Prostate gland (tissue), 2 donors: ENCODE measurements at regions not wholly inside any gene's neighbourhood (a gene's known extent, or its start where the extent isn't known, plus 50 kb on each side); places are given as distances from the start of the nearest gene placed in this dataset.
A peak's percentile ranks its signal among the peaks of the same experiment; 100 is the strongest.

Experiments used
- DNase-seq: peaks from one replicate; pipeline ENCODE4 v3.0.0-alpha.2; 2019; ENCODE audit warnings: low spot score
- H3K27ac ChIP-seq, 2 donors: fragments of 200-600 bp; sonication (generic); 2 replicates each; pipeline ENCODE4 v1.5.1; 2017 to 2019
- H3K27me3 ChIP-seq: fragments of 200-600 bp; sonication (generic); replicated peaks from 2 replicates; pipeline ENCODE4 v1.5.1; 2019; ENCODE audit not compliant: insufficient read depth
- H3K36me3 ChIP-seq, 2 donors: fragments of 200-600 bp; sonication (generic); 1 replicate in 1 of 2; 2 replicates in 1 of 2; pipeline versions ENCODE4 v1.5.1 to v1.8.1; 2017 to 2019
- H3K4me1 ChIP-seq: fragments of 200-600 bp; sonication (generic); replicated peaks from 2 replicates; pipeline ENCODE4 v1.5.1; 2019
- H3K4me3 ChIP-seq, 2 donors: fragments of 200-600 bp; sonication (generic); 2 replicates each; pipeline ENCODE4 v1.5.1; 2017 to 2019
- H3K9me3 ChIP-seq: fragments of 200-600 bp; sonication (generic); 2 replicates; pipeline ENCODE4 v1.5.1; 2017
- CTCF ChIP-seq, 4 experiments: fragments of 200-600 bp in 2 of 4; fragments of 450-650 bp in 2 of 4; sonication (generic) in 2 of 4; IDR thresholded peaks; 1 replicate in 3 of 4; 2 replicates in 1 of 4; pipeline ENCODE4 v1.5.1; 2016 to 2019; ENCODE audit warnings: antibody characterized with exemption in 4 of 4, mild to moderate bottlenecking in 2 of 4, moderate library complexity in 2 of 4
- POLR2A ChIP-seq: fragments of 450-650 bp; IDR thresholded peaks from one replicate; pipeline ENCODE4 v1.6.1; 2016; ENCODE audit warnings: antibody characterized with exemption, mild to moderate bottlenecking
- POLR2AphosphoS5 ChIP-seq: sonication (generic); formaldehyde crosslinking; IDR thresholded peaks from one replicate; pipeline ENCODE4 v1.6.1; 2017; ENCODE audit warnings: antibody characterized with exemption
- WGBS: methylation state at CpG from one replicate; pipeline ENCODE4 v1.1.5; 2018; 5-methylcytosine and 5-hydroxymethylcytosine counted together
- intact Hi-C: fragments of 100-400 bp; cut with DNase I; formaldehyde crosslinking; loops from one replicate; pipeline ENCODE4 v1.14.2; 2022

GRCh38 chr14:39998114-39998513 is 565.9 kb upstream of the FBXO33 start:
- no peak for DNase-seq
- H3K9me3 ChIP-seq, result no peaks in the 10 kb centered on the region
- H3K27me3 ChIP-seq, result no peaks in the 10 kb centered on the region
- no peaks in the 10 kb centered on the region for H3K36me3 ChIP-seq
- H3K4me3 ChIP-seq, result no peak overlapping the region
- H3K27ac ChIP-seq, result no peak overlapping the region
- no peaks in the 10 kb centered on the region for H3K4me1 ChIP-seq
- 94% methylated on average over 2 of the region's 2 CpGs for WGBS
- intact Hi-C loops, result no loop called here
- TF ChIP-seq POLR2AphosphoS5 (no peak), POLR2A (no peak)

- H3K27me3 ChIP-seq, result no peaks in the 10 kb centered on the region
- WGBS, result 60% methylated on average over 2 of the region's 2 CpGs
Observed at GRCh38 chr14:39991041-39991440, 558.8 kb upstream of the FBXO33 start.

GRCh38 chr14:39988939-39989338 is 556.7 kb upstream of the FBXO33 start:
- H3K27ac ChIP-seq, result no peak overlapping the region
- no peak for DNase-seq
- 6% methylated on average over 2 of the region's 2 CpGs for WGBS
- no peaks in the 10 kb centered on the region for H3K36me3 ChIP-seq
- intact Hi-C loops, result no loop called here
- peak in 2 of 4 experiments; percentile 43 to 47 for TF ChIP-seq CTCF (IDR thresholded peaks at IDR 0.05)
- TF ChIP-seq POLR2A, result no peak
- no peak for TF ChIP-seq POLR2AphosphoS5
- H3K4me3 ChIP-seq, result no peak overlapping the region
- no peaks in the 10 kb centered on the region for H3K4me1 ChIP-seq
- H3K27me3 ChIP-seq, result no peaks in the 10 kb centered on the region
- H3K9me3 ChIP-seq, result no peaks in the 10 kb centered on the region

More at GRCh38 chr14:39991041-39991440, 558.8 kb upstream of the FBXO33 start:
- no peak for DNase-seq
- Histone ChIP-seq H3K9me3 (no peaks in the 10 kb centered on the region), H3K4me1 (no peaks in the 10 kb centered on the region), H3K27ac (no peak overlapping the region), H3K4me3 (no peak overlapping the region), H3K36me3 (no peaks in the 10 kb centered on the region)
- intact Hi-C loops, result no loop called here
- no peak for TF ChIP-seq CTCF (IDR thresholded peaks at IDR 0.05)
- TF ChIP-seq POLR2AphosphoS5, result no peak
- no peak for TF ChIP-seq POLR2A

- Histone ChIP-seq H3K36me3 (no peaks in the 10 kb centered on the region), H3K27ac (no peak overlapping the region), H3K4me1 (no peaks in the 10 kb centered on the region), H3K4me3 (no peak overlapping the region), H3K27me3 (no peaks in the 10 kb centered on the region), H3K9me3 (no peaks in the 10 kb centered on the region)
- no peak for DNase-seq
- TF ChIP-seq POLR2A (no peak), CTCF (IDR thresholded peaks at IDR 0.05) (no peak), POLR2AphosphoS5 (no peak)
- 42% methylated on average over 2 of the region's 2 CpGs for WGBS
- intact Hi-C loops, result no loop called here
Observed at GRCh38 chr14:39984323-39984722, 552.1 kb upstream of the FBXO33 start.

GRCh38 chr14:39977198-39977597 is 545.0 kb upstream of the FBXO33 start:
- 29% methylated on average over 3 of the region's 3 CpGs for WGBS
- H3K4me3 ChIP-seq, result no peak overlapping the region
- TF ChIP-seq POLR2A (no peak), CTCF (IDR thresholded peaks at IDR 0.05) (no peak), POLR2AphosphoS5 (no peak)
- no peaks in the 10 kb centered on the region for H3K36me3 ChIP-seq
- no peaks in the 10 kb centered on the region for H3K27me3 ChIP-seq
- H3K9me3 ChIP-seq, result no peaks in the 10 kb centered on the region
- H3K4me1 ChIP-seq, result no peaks in the 10 kb centered on the region
- no peak overlapping the region for H3K27ac ChIP-seq
- DNase-seq, result no peak
- intact Hi-C loops, result no loop called here
